DOHH2 (cell line): ENCODE measurements at regions not wholly inside any gene's neighbourhood (a gene's known extent, or its start where the extent isn't known, plus 50 kb on each side); places are given as distances from the start of the nearest gene placed in this dataset.

Source experiments
- CTCF ChIP-seq: fragments of 200-600 bp; sonication (generic); IDR thresholded peaks from one replicate; pipeline ENCODE4 v1.5.1; 2014; ENCODE audit warnings: antibody characterized with exemption, mild to moderate bottlenecking, low read depth, low read length; ENCODE audit not compliant: poor library complexity, severe bottlenecking
- EZH2phosphoT487 ChIP-seq: fragments of 200-600 bp; sonication (generic); IDR thresholded peaks from 2 replicates; pipeline ENCODE4 v1.6.1; 2017; ENCODE audit warnings: borderline replicate concordance, mild to moderate bottlenecking, antibody characterized with exemption, low read length, moderate library complexity, mixed read lengths

DNA sequence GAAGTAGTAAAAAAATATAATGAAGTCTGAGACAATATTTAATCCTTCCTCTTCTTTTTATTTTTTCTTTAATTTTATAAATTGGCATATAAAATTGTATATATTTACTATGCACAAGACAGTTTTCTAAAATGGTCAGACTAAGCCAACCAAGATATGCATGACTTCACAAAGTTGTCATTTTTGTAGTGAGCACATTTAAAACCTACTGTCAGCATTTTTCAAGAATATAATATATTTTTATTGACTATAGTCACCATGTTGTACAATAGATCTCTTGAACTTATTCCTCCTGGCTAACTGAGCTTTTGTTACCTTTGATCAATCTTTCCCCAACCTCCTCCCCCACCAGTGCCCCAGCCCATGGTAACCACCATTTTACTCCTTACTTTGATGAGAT is 129.2 kb downstream of the ATP6V1G3 start:
- TF ChIP-seq CTCF (no peak), EZH2phosphoT487 (no peak)
